Endothelial cell of umbilical vein (primary cell): ENCODE measurements at regions not wholly inside any gene's neighbourhood (a gene's known extent, or its start where the extent isn't known, plus 50 kb on each side); places are given as distances from the start of the nearest gene placed in this dataset.

Experiments used
- BruUV-seq: library from RNA; stranded (reverse); fragments of 400-500 nt; replicated peaks from 2 replicates; lab custom pipeline; 2021; lab: Mats Ljungman, UMichigan
- CTCF ChIA-PET: fragments of 300-600, 350-600 bp; sonication (Branson Sonifier 250); formaldehyde crosslinking; loops from one replicate; lab custom pipeline; 2021; ENCODE audit warnings: antibody characterized with exemption, inconsistent platforms; lab: Charles Lee
- POLR2A ChIA-PET: fragments of 300-600, 350-600 bp; sonication (Branson Sonifier 250); formaldehyde crosslinking; loops from one replicate; lab custom pipeline; 2021; ENCODE audit warnings: antibody characterized with exemption, inconsistent platforms; lab: Charles Lee
- DNase-seq: peaks from one replicate; pipeline ENCODE4 v3.0.0-alpha.2; 2011; ENCODE audit warnings: low read depth, low spot score
- FAIRE-seq: peaks from 2 replicates; lab custom pipeline; 2011; peaks lifted over from hg19 to GRCh38; lab: Jason Lieb, UNC
- H2AFZ ChIP-seq: 2 replicates; pipeline ENCODE4 v1.6.0; 2012; ENCODE audit warnings: low read depth, low read length, control low read depth, inconsistent platforms
- H3K27ac ChIP-seq: 2 replicates; pipeline ENCODE4 v1.5.1; 2011; ENCODE audit warnings: low read depth, mild to moderate bottlenecking, control low read depth, low read length, moderate library complexity; ENCODE audit not compliant: insufficient read depth
- H3K27me3 ChIP-seq, 2 experiments: 2 replicates each; pipeline versions ENCODE4 v1.6.0 to v1.6.1; 2011; ENCODE audit warnings: low read length in 2 of 2, mixed read lengths in 1 of 2; ENCODE audit not compliant: control insufficient read depth in 2 of 2, insufficient read depth in 2 of 2
- H3K36me3 ChIP-seq, 2 experiments: 2 replicates in 1 of 2; 3 replicates in 1 of 2; pipeline ENCODE4 v1.5.1; 2011; ENCODE audit warnings: low read length in 2 of 2, mild to moderate bottlenecking in 1 of 2, moderate library complexity in 1 of 2; ENCODE audit not compliant: control insufficient read depth in 2 of 2, insufficient read depth in 2 of 2; ENCODE audit errors: extremely low read depth in 1 of 2
- H3K4me1 ChIP-seq: 3 replicates; pipeline ENCODE4 v1.5.1; 2011; ENCODE audit warnings: mild to moderate bottlenecking, low read length; ENCODE audit not compliant: control insufficient read depth, insufficient read depth; ENCODE audit errors: extremely low read depth
- H3K4me2 ChIP-seq: 2 replicates; pipeline ENCODE4 v1.6.1; 2011; ENCODE audit warnings: low read length, control low read depth, mixed read lengths; ENCODE audit not compliant: insufficient read depth
- H3K4me3 ChIP-seq, 3 experiments: fragments of 200-600 bp in 1 of 3; sonication (generic), shearing (Covaris generic) in 1 of 3; replicated peaks in 1 of 3; 2 replicates each; pipeline ENCODE4 v1.5.1; 2011 to 2016; ENCODE audit warnings: control low read depth in 3 of 3, low read length in 3 of 3, mild to moderate bottlenecking in 2 of 3, inconsistent platforms in 1 of 3, low read depth in 1 of 3, moderate library complexity in 1 of 3; ENCODE audit not compliant: insufficient read depth in 1 of 3
- H3K79me2 ChIP-seq: 2 replicates; pipeline ENCODE4 v1.6.0; 2012; ENCODE audit warnings: low read length, inconsistent platforms; ENCODE audit not compliant: control insufficient read depth, insufficient read depth
- H3K9ac ChIP-seq: replicated peaks from 2 replicates; pipeline ENCODE3; 2011; ENCODE audit warnings: low read length, control low read depth; ENCODE audit not compliant: insufficient read depth; ENCODE audit errors: extremely low read depth
- H3K9me1 ChIP-seq: replicated peaks from 3 replicates; pipeline ENCODE4 v1.6.0; 2011; ENCODE audit warnings: mild to moderate bottlenecking, low read length; ENCODE audit not compliant: control insufficient read depth, insufficient read depth; ENCODE audit errors: extremely low read depth
- H3K9me3 ChIP-seq: replicated peaks from 2 replicates; pipeline ENCODE4 v1.5.1; 2012; ENCODE audit warnings: low read length, inconsistent platforms; ENCODE audit not compliant: control insufficient read depth, insufficient read depth
- H4K20me1 ChIP-seq: replicated peaks from 2 replicates; pipeline ENCODE3; 2011; ENCODE audit warnings: mild to moderate bottlenecking, low read length; ENCODE audit not compliant: control insufficient read depth, insufficient read depth; ENCODE audit errors: extremely low read depth
- EZH2 ChIP-seq: IDR thresholded peaks from 2 replicates; pipeline ENCODE4 v1.6.1; 2012; ENCODE audit warnings: borderline replicate concordance, low read depth, mild to moderate bottlenecking, moderate library complexity, low read length, inconsistent platforms; ENCODE audit not compliant: severe bottlenecking
- FOS ChIP-seq: IDR thresholded peaks from 2 replicates; pipeline ENCODE4 v1.6.1; 2011; ENCODE audit warnings: mild to moderate bottlenecking, low read length, moderate library complexity, borderline replicate concordance; ENCODE audit not compliant: insufficient read depth
- GATA2 ChIP-seq: IDR thresholded peaks from 2 replicates; pipeline ENCODE4 v1.7.0; 2011; ENCODE audit warnings: low read depth, mild to moderate bottlenecking, moderate library complexity, mixed read lengths, low read length; ENCODE audit not compliant: insufficient read length, insufficient read depth
- JUN ChIP-seq: IDR thresholded peaks from 2 replicates; pipeline ENCODE4 v1.6.1; 2011; ENCODE audit warnings: borderline replicate concordance, low read depth; ENCODE audit not compliant: insufficient read length, insufficient read depth
- MYC ChIP-seq: IDR thresholded peaks from one replicate; pipeline ENCODE4 v1.6.1; 2011; ENCODE audit warnings: mild to moderate bottlenecking, low read depth, low read length
- POLR2AphosphoS5 ChIP-seq: IDR thresholded peaks from 2 replicates; pipeline ENCODE4 v1.6.1; 2012; ENCODE audit warnings: low read depth, mild to moderate bottlenecking, control low read depth, low read length, moderate library complexity; ENCODE audit not compliant: insufficient read depth
- dilution Hi-C: fragments of 300-500 bp; cut with MboI; formaldehyde crosslinking; loops from one replicate; pipeline ENCODE4 v1.15.0; 2019; ENCODE audit warnings: low sequenced_read_pairs; ENCODE audit not compliant: extremely low pct_ligation_motif_present
- intact Hi-C: fragments of 100-400 bp; cut with micrococcal nuclease; formaldehyde crosslinking; loops from one replicate; pipeline ENCODE4 v1.10.0; 2022
- TF ChIP-seq, protein P1 (sequence below), 2 donors: IDR thresholded peaks; 1 replicate in 1 of 2; 2 replicates in 1 of 2; pipeline ENCODE4 v1.5.1; 2011; ENCODE audit warnings: low read length in 2 of 2, mild to moderate bottlenecking in 2 of 2, moderate library complexity in 2 of 2, control low read depth in 1 of 2, inconsistent platforms in 1 of 2, low read depth in 1 of 2; ENCODE audit not compliant: insufficient read depth in 1 of 2; ENCODE audit errors: extremely low read depth in 1 of 2
- TF ChIP-seq, protein P2 (sequence below): IDR thresholded peaks from 2 replicates; pipeline ENCODE4 v1.6.1; 2011; ENCODE audit not compliant: insufficient read depth, insufficient read length

GRCh38 chr9:85339338-85339737, 402.4 kb downstream of the AGTPBP1 start:
- H3K9ac ChIP-seq, result no peak overlapping the region

DNA sequence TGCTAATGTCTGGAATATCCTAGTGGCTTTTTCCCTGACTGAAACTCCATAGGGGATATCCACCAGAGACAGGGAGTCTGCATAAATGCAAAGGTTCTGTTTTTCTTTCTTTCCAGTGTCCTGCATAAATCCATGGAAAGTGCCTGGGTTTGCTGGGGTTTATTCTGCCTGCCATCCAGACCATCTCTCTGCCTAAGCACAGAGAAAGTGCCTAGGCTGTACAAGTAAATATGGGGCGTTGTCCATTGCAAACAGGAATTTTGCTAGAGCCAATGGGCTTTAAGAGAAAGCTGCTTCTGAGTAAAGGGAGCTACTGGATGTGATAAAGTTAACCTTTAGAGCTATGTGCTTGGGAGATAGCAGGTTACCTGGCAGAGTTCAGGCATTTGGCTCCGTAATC, 407.5 kb downstream of the AGTPBP1 start:
- Histone ChIP-seq H4K20me1 (no peaks in the 10 kb centered on the region), H3K4me2 (no peak overlapping the region), H3K79me2 (no peaks in the 10 kb centered on the region), H3K9me3 (no peaks in the 10 kb centered on the region), H3K9me1 (no peaks in the 10 kb centered on the region), H3K27me3 (no peaks in the 10 kb centered on the region), H3K27ac (no peak overlapping the region), H3K4me3 (no peak overlapping the region), H3K4me1 (no peaks in the 10 kb centered on the region), H2AFZ (no peak overlapping the region), H3K36me3 (no peaks in the 10 kb centered on the region), H3K9ac (no peak overlapping the region)
- TF ChIP-seq JUN (no peak), EZH2 (no peak), FOS (no peak), POLR2AphosphoS5 (no peak), MYC (no peak), GATA2 (no peak)
- TF ChIP-seq, protein P1, sequence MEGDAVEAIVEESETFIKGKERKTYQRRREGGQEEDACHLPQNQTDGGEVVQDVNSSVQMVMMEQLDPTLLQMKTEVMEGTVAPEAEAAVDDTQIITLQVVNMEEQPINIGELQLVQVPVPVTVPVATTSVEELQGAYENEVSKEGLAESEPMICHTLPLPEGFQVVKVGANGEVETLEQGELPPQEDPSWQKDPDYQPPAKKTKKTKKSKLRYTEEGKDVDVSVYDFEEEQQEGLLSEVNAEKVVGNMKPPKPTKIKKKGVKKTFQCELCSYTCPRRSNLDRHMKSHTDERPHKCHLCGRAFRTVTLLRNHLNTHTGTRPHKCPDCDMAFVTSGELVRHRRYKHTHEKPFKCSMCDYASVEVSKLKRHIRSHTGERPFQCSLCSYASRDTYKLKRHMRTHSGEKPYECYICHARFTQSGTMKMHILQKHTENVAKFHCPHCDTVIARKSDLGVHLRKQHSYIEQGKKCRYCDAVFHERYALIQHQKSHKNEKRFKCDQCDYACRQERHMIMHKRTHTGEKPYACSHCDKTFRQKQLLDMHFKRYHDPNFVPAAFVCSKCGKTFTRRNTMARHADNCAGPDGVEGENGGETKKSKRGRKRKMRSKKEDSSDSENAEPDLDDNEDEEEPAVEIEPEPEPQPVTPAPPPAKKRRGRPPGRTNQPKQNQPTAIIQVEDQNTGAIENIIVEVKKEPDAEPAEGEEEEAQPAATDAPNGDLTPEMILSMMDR (IDR thresholded peaks at IDR 0.05; ENCODE audit: extremely low read depth in 1 of 2, insufficient read depth in 1 of 2, low read depth in 1 of 2, low read length in 2 of 2), result no peak
- TF ChIP-seq, protein P2, sequence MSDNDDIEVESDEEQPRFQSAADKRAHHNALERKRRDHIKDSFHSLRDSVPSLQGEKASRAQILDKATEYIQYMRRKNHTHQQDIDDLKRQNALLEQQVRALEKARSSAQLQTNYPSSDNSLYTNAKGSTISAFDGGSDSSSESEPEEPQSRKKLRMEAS, result no peak
- BruUV-seq, result no TSS peak
- dilution Hi-C loops (no loop called here), intact Hi-C loops (no loop called here)
- CTCF ChIA-PET, result no interaction called here
- POLR2A ChIA-PET, result no interaction called here
- FAIRE-seq (no peak), DNase-seq (no peak)

More at GRCh38 chr9:85339338-85339737, 402.4 kb downstream of the AGTPBP1 start:
- CTCF ChIA-PET, result interaction anchor here (1.2 kb wide), 2 partner anchors 8 to 271 kb away, joined by 3 read pairs; no protein-coding TSS in a partner anchor
- dilution Hi-C loops, result no loop called here
- H3K9me3 ChIP-seq, result no peaks in the 10 kb centered on the region
- H3K27me3 ChIP-seq, result no peaks in the 10 kb centered on the region
- H3K36me3 ChIP-seq, result no peaks in the 10 kb centered on the region
- POLR2A ChIA-PET, result no interaction called here
- no peaks in the 10 kb centered on the region for H4K20me1 ChIP-seq
- no peak overlapping the region for H2AFZ ChIP-seq
- no peaks in the 10 kb centered on the region for H3K9me1 ChIP-seq
- H3K4me3 ChIP-seq, result no peak overlapping the region
- H3K27ac ChIP-seq, result no peak overlapping the region
- TF ChIP-seq, protein P1 (IDR thresholded peaks at IDR 0.05; ENCODE audit: extremely low read depth in 1 of 2, insufficient read depth in 1 of 2, low read depth in 1 of 2, low read length in 2 of 2), result no peak
- DNase-seq (no peak), FAIRE-seq (no peak)
- intact Hi-C loops, result no loop called here
- no peak overlapping the region for H3K4me2 ChIP-seq
- H3K79me2 ChIP-seq, result no peaks in the 10 kb centered on the region
- H3K4me1 ChIP-seq, result no peaks in the 10 kb centered on the region
- BruUV-seq, result no TSS peak
